ENCODE measurements at regions not wholly inside any gene's neighbourhood (a gene's known extent, or its start where the extent isn't known, plus 50 kb on each side); places are given as distances from the start of the nearest gene placed in this dataset.

GRCh38 chr6:82013561-82014530, 233.7 kb downstream of the IBTK start:
- TSS peak; percentile 80 for BruUV-seq (replicated peaks)
- peak; percentile 82 for FAIRE-seq
- no peaks in the 10 kb centered on the region for H3K9me3 ChIP-seq (replicated peaks; ENCODE audit: control insufficient read depth, insufficient read depth, low read length)
- H3K4me1 ChIP-seq (ENCODE audit: control insufficient read depth, extremely low read depth, insufficient read depth, low read length), result peaks cover 44% of the 10 kb centered on the region
- dilution Hi-C loops (cut with MboI; ENCODE audit: extremely low pct_ligation_motif_present, low sequenced_read_pairs) (no loop called here), intact Hi-C loops (cut with micrococcal nuclease) (loop anchor here (1.0 to 10.0 kb wide), 2 partner anchors 8 to 399 kb away; no protein-coding TSS in a partner anchor)
- no peaks in the 10 kb centered on the region for H3K27me3 ChIP-seq (ENCODE audit: control insufficient read depth in 2 of 2, insufficient read depth in 2 of 2, low read length in 2 of 2)
- H3K4me3 ChIP-seq (replicated peaks in 1 of 3; ENCODE audit: insufficient read depth in 1 of 3, low read depth in 1 of 3, low read length in 3 of 3), result no peak overlapping the region
- TF ChIP-seq POLR2AphosphoS5 (IDR thresholded peaks at IDR 0.05; ENCODE audit: insufficient read depth, low read depth, low read length), result peak; percentile 69
- TF ChIP-seq MYC (IDR thresholded peaks at IDR 0.05; ENCODE audit: low read depth, low read length), result no peak
- peak; percentile 66 for TF ChIP-seq GATA2 (IDR thresholded peaks at IDR 0.05; ENCODE audit: insufficient read depth, insufficient read length, low read depth, low read length)
- TF ChIP-seq JUN (IDR thresholded peaks at IDR 0.05; ENCODE audit: borderline replicate concordance, insufficient read depth, insufficient read length, low read depth), result peak; percentile 68
- no peak for TF ChIP-seq CTCF (IDR thresholded peaks at IDR 0.05; ENCODE audit: extremely low read depth in 1 of 2, insufficient read depth in 1 of 2, low read depth in 1 of 2, low read length in 2 of 2)
- no peak for TF ChIP-seq EZH2 (IDR thresholded peaks at IDR 0.05; ENCODE audit: borderline replicate concordance, low read depth, low read length, severe bottlenecking)
- no peak for TF ChIP-seq POLR2A (IDR thresholded peaks at IDR 0.05; ENCODE audit: low read depth, low read length)
- no peak for TF ChIP-seq MAX (IDR thresholded peaks at IDR 0.05; ENCODE audit: insufficient read depth, insufficient read length)
- peak; percentile 85 for TF ChIP-seq FOS (IDR thresholded peaks at IDR 0.05; ENCODE audit: borderline replicate concordance, insufficient read depth, low read length)
- H3K79me2 ChIP-seq (ENCODE audit: control insufficient read depth, insufficient read depth, low read length), result no peaks in the 10 kb centered on the region
- no peaks in the 10 kb centered on the region for H4K20me1 ChIP-seq (replicated peaks; ENCODE audit: control insufficient read depth, extremely low read depth, insufficient read depth, low read length)
- H3K36me3 ChIP-seq (ENCODE audit: control insufficient read depth in 2 of 2, extremely low read depth in 1 of 2, insufficient read depth in 2 of 2, low read length in 2 of 2), result no peaks in the 10 kb centered on the region
- H3K27ac ChIP-seq (ENCODE audit: insufficient read depth, low read depth, low read length), result peak overlapping the region; percentile 66
- DNase-seq (ENCODE audit: low read depth, low spot score), result peak; percentile 82
- ChIA-PET POLR2A (no interaction called here), CTCF (interaction anchor here (1.9 kb wide), 1 partner anchor 27 kb away, joined by 5 read pairs; no protein-coding TSS in a partner anchor)
- H2AFZ ChIP-seq (ENCODE audit: low read depth, low read length), result peak overlapping the region; percentile 10
- H3K9ac ChIP-seq (replicated peaks; ENCODE audit: extremely low read depth, insufficient read depth, low read length), result peak overlapping the region; percentile 57
- H3K4me2 ChIP-seq (ENCODE audit: insufficient read depth, low read length), result peak overlapping the region; percentile 58
- H3K9me1 ChIP-seq (replicated peaks; ENCODE audit: control insufficient read depth, extremely low read depth, insufficient read depth, low read length), result no peaks in the 10 kb centered on the region

All from endothelial cell of umbilical vein (primary cell).